ENCODE measurements at regions not wholly inside any gene's neighbourhood (a gene's known extent, or its start where the extent isn't known, plus 50 kb on each side); places are given as distances from the start of the nearest gene placed in this dataset.

DNA sequence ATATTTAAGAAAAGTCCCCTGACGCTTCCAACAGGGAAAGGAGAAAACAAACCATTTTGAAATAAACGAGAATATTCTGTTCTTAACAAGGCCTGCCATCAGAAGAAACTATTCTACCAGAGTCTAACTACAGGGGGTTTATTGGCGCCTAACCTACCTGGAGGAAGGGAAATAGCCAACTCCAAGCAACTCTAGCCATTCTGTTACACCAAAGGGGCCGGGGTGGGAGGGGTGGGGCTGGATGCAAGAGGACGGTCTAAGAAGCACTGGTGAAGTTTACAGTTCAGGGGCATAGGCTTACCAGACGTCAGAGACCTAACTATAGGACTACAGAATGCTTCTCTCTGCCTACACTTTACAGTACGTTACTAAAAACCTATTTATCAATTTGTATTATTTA, 60.5 kb upstream of the GALNT5 start:
- H3K36me3 ChIP-seq (ENCODE audit: control insufficient read depth, insufficient read depth, low read length): no peaks in the 10 kb centered on the region
- TF ChIP-seq, protein P1, sequence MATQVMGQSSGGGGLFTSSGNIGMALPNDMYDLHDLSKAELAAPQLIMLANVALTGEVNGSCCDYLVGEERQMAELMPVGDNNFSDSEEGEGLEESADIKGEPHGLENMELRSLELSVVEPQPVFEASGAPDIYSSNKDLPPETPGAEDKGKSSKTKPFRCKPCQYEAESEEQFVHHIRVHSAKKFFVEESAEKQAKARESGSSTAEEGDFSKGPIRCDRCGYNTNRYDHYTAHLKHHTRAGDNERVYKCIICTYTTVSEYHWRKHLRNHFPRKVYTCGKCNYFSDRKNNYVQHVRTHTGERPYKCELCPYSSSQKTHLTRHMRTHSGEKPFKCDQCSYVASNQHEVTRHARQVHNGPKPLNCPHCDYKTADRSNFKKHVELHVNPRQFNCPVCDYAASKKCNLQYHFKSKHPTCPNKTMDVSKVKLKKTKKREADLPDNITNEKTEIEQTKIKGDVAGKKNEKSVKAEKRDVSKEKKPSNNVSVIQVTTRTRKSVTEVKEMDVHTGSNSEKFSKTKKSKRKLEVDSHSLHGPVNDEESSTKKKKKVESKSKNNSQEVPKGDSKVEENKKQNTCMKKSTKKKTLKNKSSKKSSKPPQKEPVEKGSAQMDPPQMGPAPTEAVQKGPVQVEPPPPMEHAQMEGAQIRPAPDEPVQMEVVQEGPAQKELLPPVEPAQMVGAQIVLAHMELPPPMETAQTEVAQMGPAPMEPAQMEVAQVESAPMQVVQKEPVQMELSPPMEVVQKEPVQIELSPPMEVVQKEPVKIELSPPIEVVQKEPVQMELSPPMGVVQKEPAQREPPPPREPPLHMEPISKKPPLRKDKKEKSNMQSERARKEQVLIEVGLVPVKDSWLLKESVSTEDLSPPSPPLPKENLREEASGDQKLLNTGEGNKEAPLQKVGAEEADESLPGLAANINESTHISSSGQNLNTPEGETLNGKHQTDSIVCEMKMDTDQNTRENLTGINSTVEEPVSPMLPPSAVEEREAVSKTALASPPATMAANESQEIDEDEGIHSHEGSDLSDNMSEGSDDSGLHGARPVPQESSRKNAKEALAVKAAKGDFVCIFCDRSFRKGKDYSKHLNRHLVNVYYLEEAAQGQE (IDR thresholded peaks at IDR 0.05; ENCODE audit: insufficient read depth in 1 of 2, low read depth in 2 of 2, low read length in 1 of 2): no peak
- TF ChIP-seq, protein P2, sequence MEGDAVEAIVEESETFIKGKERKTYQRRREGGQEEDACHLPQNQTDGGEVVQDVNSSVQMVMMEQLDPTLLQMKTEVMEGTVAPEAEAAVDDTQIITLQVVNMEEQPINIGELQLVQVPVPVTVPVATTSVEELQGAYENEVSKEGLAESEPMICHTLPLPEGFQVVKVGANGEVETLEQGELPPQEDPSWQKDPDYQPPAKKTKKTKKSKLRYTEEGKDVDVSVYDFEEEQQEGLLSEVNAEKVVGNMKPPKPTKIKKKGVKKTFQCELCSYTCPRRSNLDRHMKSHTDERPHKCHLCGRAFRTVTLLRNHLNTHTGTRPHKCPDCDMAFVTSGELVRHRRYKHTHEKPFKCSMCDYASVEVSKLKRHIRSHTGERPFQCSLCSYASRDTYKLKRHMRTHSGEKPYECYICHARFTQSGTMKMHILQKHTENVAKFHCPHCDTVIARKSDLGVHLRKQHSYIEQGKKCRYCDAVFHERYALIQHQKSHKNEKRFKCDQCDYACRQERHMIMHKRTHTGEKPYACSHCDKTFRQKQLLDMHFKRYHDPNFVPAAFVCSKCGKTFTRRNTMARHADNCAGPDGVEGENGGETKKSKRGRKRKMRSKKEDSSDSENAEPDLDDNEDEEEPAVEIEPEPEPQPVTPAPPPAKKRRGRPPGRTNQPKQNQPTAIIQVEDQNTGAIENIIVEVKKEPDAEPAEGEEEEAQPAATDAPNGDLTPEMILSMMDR (IDR thresholded peaks at IDR 0.05): no peak
- no peak for TF ChIP-seq SIN3A (IDR thresholded peaks at IDR 0.05; ENCODE audit: borderline replicate concordance, insufficient read depth, low read depth, low read length)
- TF ChIP-seq TCF7L2 (IDR thresholded peaks at IDR 0.05; ENCODE audit: low read depth, low read length): no peak
- H3K9me3 ChIP-seq (ENCODE audit: control insufficient read depth, insufficient read depth, low read depth, low read length): no peaks in the 10 kb centered on the region
- no peaks in the 10 kb centered on the region for H3K27me3 ChIP-seq (ENCODE audit: control insufficient read depth, insufficient read depth, low read length)
- intact Hi-C loops (cut with micrococcal nuclease; ENCODE audit: unreplicated experiment): no loop called here
- H3K4me1 ChIP-seq (ENCODE audit: control insufficient read depth, insufficient read depth, low read length): no peaks in the 10 kb centered on the region
- no peak for DNase-seq (ENCODE audit: low read depth, low spot score)
- in situ Hi-C loops (cut with HindIII; ENCODE audit: low pct_unique_long_range_greater_than_20kb, low sequenced_read_pairs): no loop called here
- POLR2A ChIA-PET: no interaction called here
- no TSS peak for BruUV-seq (replicated peaks)
- H3K4me3 ChIP-seq (ENCODE audit: low read depth in 2 of 2, low read length in 2 of 2): no peak overlapping the region
- ATAC-seq: no peak
- CTCF ChIA-PET: no interaction called here
- H3K27ac ChIP-seq (ENCODE audit: low read length): no peak overlapping the region

DNA sequence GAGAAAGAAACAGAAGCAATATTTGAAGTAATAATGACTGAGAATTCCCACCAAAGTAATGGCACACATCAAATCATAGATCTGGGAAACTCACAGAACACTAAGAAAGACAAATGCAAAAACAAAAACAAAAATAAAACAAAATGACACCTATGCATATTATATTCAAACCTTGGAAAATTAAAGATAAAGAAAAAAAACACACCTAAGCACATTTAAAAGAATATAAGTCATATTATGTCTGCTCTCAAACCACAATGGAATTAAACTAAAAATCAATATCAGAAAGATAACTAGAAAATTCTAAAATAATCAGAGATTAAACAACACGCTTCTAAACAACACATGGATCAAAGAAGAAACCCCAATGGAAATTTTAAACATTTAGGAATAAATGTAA, 59.7 kb upstream of the GALNT5 start:
- CTCF ChIA-PET: no interaction called here
- intact Hi-C loops (cut with micrococcal nuclease; ENCODE audit: unreplicated experiment): no loop called here
- TF ChIP-seq POLR2AphosphoS5 (IDR thresholded peaks at IDR 0.05; ENCODE audit: low read depth, low read length) (no peak), TCF7L2 (IDR thresholded peaks at IDR 0.05; ENCODE audit: low read depth, low read length) (no peak), SIN3A (IDR thresholded peaks at IDR 0.05; ENCODE audit: borderline replicate concordance, insufficient read depth, low read depth, low read length) (no peak)
- TF ChIP-seq, protein P1 (IDR thresholded peaks at IDR 0.05; ENCODE audit: insufficient read depth in 1 of 2, low read depth in 2 of 2, low read length in 1 of 2): no peak
- TF ChIP-seq, protein P2 (IDR thresholded peaks at IDR 0.05): no peak
- no peaks in the 10 kb centered on the region for H3K9me3 ChIP-seq (ENCODE audit: control insufficient read depth, insufficient read depth, low read depth, low read length)
- H3K4me3 ChIP-seq (ENCODE audit: low read depth in 2 of 2, low read length in 2 of 2): no peak overlapping the region
- H3K4me1 ChIP-seq (ENCODE audit: control insufficient read depth, insufficient read depth, low read length): no peaks in the 10 kb centered on the region
- in situ Hi-C loops (cut with HindIII; ENCODE audit: low pct_unique_long_range_greater_than_20kb, low sequenced_read_pairs): no loop called here
- DNase-seq (ENCODE audit: low read depth, low spot score): no peak
- no peak overlapping the region for H3K27ac ChIP-seq (ENCODE audit: low read length)
- H3K36me3 ChIP-seq (ENCODE audit: control insufficient read depth, insufficient read depth, low read length): no peaks in the 10 kb centered on the region
- ATAC-seq: no peak
- BruUV-seq (replicated peaks): no TSS peak
- POLR2A ChIA-PET: no interaction called here
- no peaks in the 10 kb centered on the region for H3K27me3 ChIP-seq (ENCODE audit: control insufficient read depth, insufficient read depth, low read length)
